Stomach (tissue), 8 donors: ENCODE measurements at regions not wholly inside any gene's neighbourhood (a gene's known extent, or its start where the extent isn't known, plus 50 kb on each side); places are given as distances from the start of the nearest gene placed in this dataset.
A peak's percentile ranks its signal among the peaks of the same experiment; 100 is the strongest.

Experiments used
- DNase-seq, 2 donors: peaks; one replicate each; pipeline versions ENCODE4 v3.0.0 to v3.0.0-alpha.2; 2013 to 2019
- H3K27ac ChIP-seq, 5 donors: fragments of 200-600 bp in 4 of 5; sonication (generic) in 4 of 5; one replicate each; pipeline ENCODE4 v1.5.1; 2013 to 2019; ENCODE audit warnings: mild to moderate bottlenecking in 1 of 5, moderate library complexity in 1 of 5
- H3K27me3 ChIP-seq, 3 donors: fragments of 200-600 bp; sonication (generic); one replicate each; pipeline ENCODE4 v1.5.1; 2017 to 2019; ENCODE audit warnings: mixed run types in 1 of 3
- H3K36me3 ChIP-seq, 4 donors: fragments of 200-600 bp; sonication (generic); 1 replicate in 3 of 4; 2 replicates in 1 of 4; pipeline ENCODE4 v1.5.1; 2016 to 2019
- H3K4me1 ChIP-seq, 4 donors: fragments of 200-600 bp; sonication (generic); one replicate each; pipeline ENCODE4 v1.5.1; 2016 to 2019
- H3K4me3 ChIP-seq, 4 donors: fragments of 200-600 bp; sonication (generic) in 3 of 4; one replicate each; pipeline ENCODE4 v1.5.1; 2016 to 2019; ENCODE audit warnings: mild to moderate bottlenecking in 1 of 4
- H3K9me3 ChIP-seq, 4 donors: fragments of 200-600 bp; sonication (generic); one replicate each; pipeline ENCODE4 v1.5.1; 2016 to 2019
- EP300 ChIP-seq: sonication (generic); formaldehyde crosslinking; IDR thresholded peaks from one replicate; pipeline ENCODE4 v1.6.1; 2017; ENCODE audit warnings: antibody characterized with exemption
- POLR2A ChIP-seq, 4 donors: fragments of 450-650 bp; IDR thresholded peaks; one replicate each; pipeline ENCODE4 v1.6.1; 2016; ENCODE audit warnings: antibody characterized with exemption in 4 of 4, control low read depth in 2 of 4, mild to moderate bottlenecking in 1 of 4, moderate library complexity in 1 of 4
- POLR2AphosphoS5 ChIP-seq, 3 donors: sonication (generic); formaldehyde crosslinking; IDR thresholded peaks; one replicate each; pipeline ENCODE4 v1.6.1; 2016; ENCODE audit warnings: antibody characterized with exemption in 3 of 3
- WGBS, 5 donors: extraction: QIAGEN DNeasy Blood & Tissue Kit in 3 of 5; methylation state at CpG; one replicate each; pipeline versions ENCODE4 v1.1.5 to v1.1.7; 2013 to 2018; 5-methylcytosine and 5-hydroxymethylcytosine counted together
- intact Hi-C: fragments of 100-400 bp; cut with DNase I; formaldehyde crosslinking; loops from one replicate; pipeline ENCODE4 v1.15.1; 2023; ENCODE audit warnings: low total_unique reads
- TF ChIP-seq, protein P1 (sequence below), 7 experiments: fragments of 450-650 bp in 4 of 7; fragments of 200-600 bp in 3 of 7; sonication (generic) in 3 of 7; IDR thresholded peaks; one replicate each; pipeline ENCODE4 v1.5.1; 2016 to 2019; ENCODE audit warnings: antibody characterized with exemption in 7 of 7, control low read depth in 2 of 7, mild to moderate bottlenecking in 1 of 7
- donor health status: healthy with polysubstance abuse.
- donor health status: Bipolar disorder and iron deficiency.
- donor health status: healthy.

DNA sequence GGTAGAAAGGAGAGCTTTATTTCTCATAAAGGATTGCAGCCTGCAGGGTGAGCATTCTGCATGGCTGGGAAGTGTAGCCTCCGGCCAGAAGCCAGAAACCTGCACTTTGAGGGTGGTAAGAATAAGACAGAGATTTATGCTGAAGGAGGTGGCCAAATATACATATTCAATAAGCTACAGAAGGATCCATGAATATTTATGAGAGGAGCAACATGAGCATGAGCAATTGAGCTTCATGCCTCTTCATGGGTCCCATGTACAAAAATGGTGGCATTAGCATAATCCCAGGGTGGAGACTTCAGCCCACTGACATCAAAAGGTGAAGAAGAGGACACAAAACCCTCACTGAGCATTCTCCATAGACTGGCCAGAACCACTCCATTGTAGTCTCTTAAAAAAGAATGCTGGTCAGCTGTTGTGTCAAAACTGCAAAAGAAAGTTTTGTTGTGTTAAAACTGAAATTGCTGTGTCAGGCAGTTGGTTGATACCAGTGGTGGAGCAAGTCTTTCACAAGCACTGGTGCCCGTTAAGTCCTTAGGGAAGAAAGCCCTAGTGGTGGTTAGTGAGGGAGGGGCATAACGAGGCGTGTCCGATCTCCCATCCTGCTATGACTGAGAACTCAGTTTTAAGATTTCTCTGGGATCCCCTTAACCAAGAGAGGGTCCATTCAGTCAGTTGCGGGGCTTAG is 160.8 kb upstream of the MAP1B start:
- Histone ChIP-seq H3K4me3 (no peak overlapping the region), H3K27me3 (no peaks in the 10 kb centered on the region), H3K4me1 (no peaks in the 10 kb centered on the region), H3K27ac (no peak overlapping the region), H3K9me3 (peaks cover 0 to 16% (median 11%) of the 10 kb centered on the region in 4 donors), H3K36me3 (no peaks in the 10 kb centered on the region)
- intact Hi-C loops: no loop called here
- DNase-seq: no peak
- 75 to 95% (median 92%) methylated on average over 6 of the region's 6 CpGs for WGBS, 5 donors
- no peak for TF ChIP-seq POLR2AphosphoS5 (IDR thresholded peaks at IDR 0.05)
- no peak for TF ChIP-seq POLR2A (IDR thresholded peaks at IDR 0.05)
- TF ChIP-seq, protein P1, sequence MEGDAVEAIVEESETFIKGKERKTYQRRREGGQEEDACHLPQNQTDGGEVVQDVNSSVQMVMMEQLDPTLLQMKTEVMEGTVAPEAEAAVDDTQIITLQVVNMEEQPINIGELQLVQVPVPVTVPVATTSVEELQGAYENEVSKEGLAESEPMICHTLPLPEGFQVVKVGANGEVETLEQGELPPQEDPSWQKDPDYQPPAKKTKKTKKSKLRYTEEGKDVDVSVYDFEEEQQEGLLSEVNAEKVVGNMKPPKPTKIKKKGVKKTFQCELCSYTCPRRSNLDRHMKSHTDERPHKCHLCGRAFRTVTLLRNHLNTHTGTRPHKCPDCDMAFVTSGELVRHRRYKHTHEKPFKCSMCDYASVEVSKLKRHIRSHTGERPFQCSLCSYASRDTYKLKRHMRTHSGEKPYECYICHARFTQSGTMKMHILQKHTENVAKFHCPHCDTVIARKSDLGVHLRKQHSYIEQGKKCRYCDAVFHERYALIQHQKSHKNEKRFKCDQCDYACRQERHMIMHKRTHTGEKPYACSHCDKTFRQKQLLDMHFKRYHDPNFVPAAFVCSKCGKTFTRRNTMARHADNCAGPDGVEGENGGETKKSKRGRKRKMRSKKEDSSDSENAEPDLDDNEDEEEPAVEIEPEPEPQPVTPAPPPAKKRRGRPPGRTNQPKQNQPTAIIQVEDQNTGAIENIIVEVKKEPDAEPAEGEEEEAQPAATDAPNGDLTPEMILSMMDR (IDR thresholded peaks at IDR 0.05): no peak
- no peak for TF ChIP-seq EP300

DNA sequence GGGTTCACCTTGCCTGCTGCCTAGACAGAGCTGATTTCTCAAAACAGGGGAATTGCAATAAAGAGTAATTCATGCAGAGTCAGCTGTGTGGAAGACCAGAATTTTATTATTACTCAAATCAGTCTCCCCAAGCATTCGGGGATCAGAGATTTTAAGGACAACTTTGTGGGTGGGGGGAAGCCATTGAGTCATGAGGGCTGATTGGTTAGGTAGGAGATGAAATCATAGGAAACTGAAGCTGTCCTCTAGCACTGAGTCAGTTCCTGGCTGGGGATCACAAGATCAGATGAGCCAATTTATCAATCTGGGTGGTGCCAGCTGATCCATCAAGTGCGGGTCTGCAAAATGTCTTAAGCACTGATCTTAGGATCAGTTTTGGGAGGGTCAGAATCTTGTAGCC is 159.1 kb upstream of the MAP1B start:
- Histone ChIP-seq H3K4me3 (no peak overlapping the region), H3K9me3 (peaks cover 0 to 12% (median 7%) of the 10 kb centered on the region in 4 donors), H3K27ac (no peak overlapping the region), H3K36me3 (no peaks in the 10 kb centered on the region), H3K27me3 (no peaks in the 10 kb centered on the region), H3K4me1 (no peaks in the 10 kb centered on the region)
- no peak for TF ChIP-seq POLR2AphosphoS5 (IDR thresholded peaks at IDR 0.05)
- TF ChIP-seq, protein P1 (IDR thresholded peaks at IDR 0.05): no peak
- WGBS, 5 donors: 87 to 92% (median 88%) methylated on average over 2 of the region's 2 CpGs
- intact Hi-C loops: no loop called here
- DNase-seq: no peak

- H3K27me3 ChIP-seq: no peaks in the 10 kb centered on the region
- TF ChIP-seq EP300: no peak
- intact Hi-C loops: no loop called here
Observed at GRCh38 chr5:71949772-71950171, 157.5 kb upstream of the MAP1B start.

GRCh38 chr5:71953866-71954265 is 153.4 kb upstream of the MAP1B start:
- no peak overlapping the region for H3K4me3 ChIP-seq
- H3K9me3 ChIP-seq: peaks cover 0 to 5% (median 4%) of the 10 kb centered on the region in 4 donors
- intact Hi-C loops: no loop called here
- H3K27ac ChIP-seq: no peak overlapping the region
- no peaks in the 10 kb centered on the region for H3K27me3 ChIP-seq
- 81 to 90% (median 87%) methylated on average over 8 of the region's 8 CpGs for WGBS, 5 donors
- no peaks in the 10 kb centered on the region for H3K36me3 ChIP-seq
- no peak for DNase-seq
- TF ChIP-seq, protein P1 (IDR thresholded peaks at IDR 0.05): no peak
- TF ChIP-seq POLR2A (IDR thresholded peaks at IDR 0.05) (no peak), EP300 (no peak), POLR2AphosphoS5 (IDR thresholded peaks at IDR 0.05) (no peak)
- H3K4me1 ChIP-seq: peaks cover 0 to 5% (median 0%) of the 10 kb centered on the region in 4 donors

More at GRCh38 chr5:71949772-71950171, 157.5 kb upstream of the MAP1B start:
- no peak for DNase-seq
- Histone ChIP-seq H3K4me3 (no peak overlapping the region), H3K9me3 (peaks cover 0 to 12% (median 7%) of the 10 kb centered on the region in 4 donors), H3K4me1 (no peaks in the 10 kb centered on the region), H3K36me3 (no peaks in the 10 kb centered on the region), H3K27ac (no peak overlapping the region)
- WGBS, 5 donors: 86 to 94% (median 90%) methylated on average over 5 of the region's 5 CpGs

- WGBS, 5 donors: 30 to 50% (median 42%) methylated on average over 4 of the region's 4 CpGs
- peak in 1 of 2 donors; percentile 35 for DNase-seq
- intact Hi-C loops: no loop called here
Observed at GRCh38 chr5:71954329-71954728, 152.9 kb upstream of the MAP1B start.

More at GRCh38 chr5:71954329-71954728, 152.9 kb upstream of the MAP1B start:
- Histone ChIP-seq H3K4me3 (no peak overlapping the region), H3K9me3 (peaks cover 0 to under 1% (median 0%) of the 10 kb centered on the region in 4 donors), H3K27me3 (no peaks in the 10 kb centered on the region), H3K27ac (no peak overlapping the region), H3K36me3 (no peaks in the 10 kb centered on the region), H3K4me1 (peaks cover 0 to 5% (median 0%) of the 10 kb centered on the region in 4 donors)
- no peak for TF ChIP-seq EP300
- TF ChIP-seq POLR2AphosphoS5 (IDR thresholded peaks at IDR 0.05): no peak
- no peak for TF ChIP-seq POLR2A (IDR thresholded peaks at IDR 0.05)
- TF ChIP-seq, protein P1 (IDR thresholded peaks at IDR 0.05): no peak
